Right cardiac atrium (tissue), 5 donors: ENCODE measurements at regions not wholly inside any gene's neighbourhood (a gene's known extent, or its start where the extent isn't known, plus 50 kb on each side); places are given as distances from the start of the nearest gene placed in this dataset.
"Not testable (repeated sequence)": the region's sequence is repeated elsewhere in the genome, so short reads cannot be mapped to it uniquely, and the experiment has no call there.

Experiments used
- ATAC-seq, 2 donors: fragments of 200-7000 bp; cut with Tn5 transposase; one replicate each; pipeline versions ENCODE4 v1.8.0 to v1.9.1; 2020; ENCODE audit warnings: moderate library complexity in 2 of 2, mild to moderate bottlenecking in 1 of 2
- DNase-seq, 3 donors: peaks; one replicate each; pipeline ENCODE4 v3.0.0-alpha.2; 2020
- H3K27ac ChIP-seq: one replicate; pipeline ENCODE4 v1.5.1; 2013; ENCODE audit warnings: mild to moderate bottlenecking, low read length, control low read depth, moderate library complexity
- H3K27me3 ChIP-seq: one replicate; pipeline ENCODE4 v1.6.1; 2013; ENCODE audit not compliant: control insufficient read depth, insufficient read depth
- H3K4me1 ChIP-seq: one replicate; pipeline ENCODE4 v1.6.1; 2013; ENCODE audit warnings: low read length; ENCODE audit not compliant: control insufficient read depth, insufficient read depth
- H3K4me3 ChIP-seq: one replicate; pipeline ENCODE4 v1.5.1; 2013; ENCODE audit warnings: low read length, control low read depth
- H3K9me3 ChIP-seq: one replicate; pipeline ENCODE4 v1.6.1; 2013; ENCODE audit warnings: low read length; ENCODE audit not compliant: control insufficient read depth
- WGBS: extraction: QIAGEN DNeasy Blood & Tissue Kit; methylation state at CpG from one replicate; pipeline ENCODE4 v1.1.7; 2013; 5-methylcytosine and 5-hydroxymethylcytosine counted together
- intact Hi-C, 4 donors: fragments of 100-400 bp; cut with DNase I; formaldehyde crosslinking; loops; one replicate each; pipeline versions ENCODE4 v1.11.0 to v1.14.0; 2022 to 2023
- donor health status: healthy with polysubstance abuse.
- donor health status: DM: no; HTN: yes; CAD: no.
- donor health status: DM: no; HTN: no; CAD: no.
- donor health status: DM: no; HTN: yes; CAD: no; lungs with severe emphysema.
- donor health status: DM: yes; HTN: yes; CAD: no.

DNA sequence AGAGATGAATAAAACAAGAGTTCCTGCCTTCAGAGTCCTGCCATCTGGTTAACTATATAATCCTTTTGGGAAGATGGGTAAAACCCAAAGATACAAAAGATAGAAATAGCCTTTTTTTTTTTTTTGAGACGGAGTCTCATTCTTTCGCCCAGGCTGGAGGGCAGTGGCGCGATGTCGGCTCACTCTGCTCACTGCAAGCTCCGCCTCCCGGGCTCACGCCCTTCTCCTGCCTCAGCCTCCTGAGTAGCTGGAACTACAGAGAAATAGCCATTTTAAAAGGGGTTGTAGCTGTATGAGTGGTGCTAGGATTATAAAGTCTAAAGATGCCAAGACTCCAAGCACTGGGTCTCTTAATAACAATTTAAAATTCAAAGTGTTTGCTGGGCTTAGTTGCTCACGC is 97.2 kb downstream of the KDR start:
- Histone ChIP-seq H3K27ac (no peak overlapping the region), H3K4me3 (no peak overlapping the region), H3K9me3 (no peaks in the 10 kb centered on the region), H3K4me1 (no peaks in the 10 kb centered on the region), H3K27me3 (no peaks in the 10 kb centered on the region)
- ATAC-seq (no peak), DNase-seq (no peak)
- WGBS, result 95% methylated on average over 9 of the region's 9 CpGs
- intact Hi-C loops, result no loop called here

- Histone ChIP-seq H3K27ac (no peak overlapping the region), H3K27me3 (no peaks in the 10 kb centered on the region), H3K4me3 (no peak overlapping the region), H3K9me3 (no peaks in the 10 kb centered on the region), H3K4me1 (no peaks in the 10 kb centered on the region)
- ATAC-seq (no peak), DNase-seq (no peak)
- intact Hi-C loops, result no loop called here
- 91% methylated on average over 2 of the region's 2 CpGs for WGBS
These were observed 97.8 kb downstream of the KDR start for GRCh38 chr4:55027596-55027995.

GRCh38 chr4:55025456-55025855 is 99.9 kb downstream of the KDR start:
- DNase-seq, H3K9me3 ChIP-seq, H3K27me3 ChIP-seq, intact Hi-C loops, H3K27ac ChIP-seq, ATAC-seq, H3K4me1 ChIP-seq, H3K4me3 ChIP-seq: not testable (repeated sequence)
- 77% methylated on average over 6 of the region's 6 CpGs for WGBS

- 98% methylated on average over 2 of the region's 2 CpGs for WGBS
- H3K27me3 ChIP-seq, result no peaks in the 10 kb centered on the region
- no peak overlapping the region for H3K27ac ChIP-seq
- intact Hi-C loops, result no loop called here
- H3K4me3 ChIP-seq, result no peak overlapping the region
- no peaks in the 10 kb centered on the region for H3K9me3 ChIP-seq
- DNase-seq (no peak), ATAC-seq (no peak)
- no peaks in the 10 kb centered on the region for H3K4me1 ChIP-seq
These were observed 102.4 kb downstream of the KDR start for GRCh38 chr4:55023030-55023429.

- no peaks in the 10 kb centered on the region for H3K4me1 ChIP-seq
- 47% methylated on average over 1 of the region's 1 CpG for WGBS
- ATAC-seq (no peak), DNase-seq (no peak)
- no peak overlapping the region for H3K27ac ChIP-seq
- H3K4me3 ChIP-seq, result no peak overlapping the region
- H3K9me3 ChIP-seq, result no peaks in the 10 kb centered on the region
- H3K27me3 ChIP-seq, result no peaks in the 10 kb centered on the region
- intact Hi-C loops, result no loop called here
These were observed 104.2 kb downstream of the KDR start for GRCh38 chr4:55021214-55021613.

- intact Hi-C loops, result no loop called here
- Histone ChIP-seq H3K9me3 (no peaks in the 10 kb centered on the region), H3K4me1 (no peaks in the 10 kb centered on the region), H3K27ac (no peak overlapping the region), H3K27me3 (no peaks in the 10 kb centered on the region), H3K4me3 (no peak overlapping the region)
- DNase-seq (no peak), ATAC-seq (no peak)
- 63% methylated on average over 2 of the region's 2 CpGs for WGBS
These were observed 105.3 kb downstream of the KDR start for GRCh38 chr4:55020131-55020530.

GRCh38 chr4:55018978-55019377 is 106.4 kb downstream of the KDR start:
- ATAC-seq (no peak), DNase-seq (no peak)
- Histone ChIP-seq H3K4me1 (no peaks in the 10 kb centered on the region), H3K27ac (no peak overlapping the region), H3K9me3 (no peaks in the 10 kb centered on the region), H3K4me3 (no peak overlapping the region), H3K27me3 (no peaks in the 10 kb centered on the region)
- intact Hi-C loops, result no loop called here
- 56% methylated on average over 2 of the region's 2 CpGs for WGBS

GRCh38 chr4:55018521-55018920 is 106.9 kb downstream of the KDR start:
- Histone ChIP-seq H3K9me3 (no peaks in the 10 kb centered on the region), H3K4me3 (no peak overlapping the region), H3K27ac (no peak overlapping the region), H3K4me1 (no peaks in the 10 kb centered on the region), H3K27me3 (no peaks in the 10 kb centered on the region)
- whole genome bisulfite sequencing, result 63% methylated on average over 2 of the region's 2 CpGs
- intact Hi-C loops, result no loop called here
- no peak for DNase-seq
- ATAC-seq, result no peak

- H3K9me3 ChIP-seq, result no peaks in the 10 kb centered on the region
- intact Hi-C loops, result no loop called here
- H3K4me3 ChIP-seq, result no peak overlapping the region
- ATAC-seq, result no peak
- WGBS, result 93% methylated on average over 4 of the region's 4 CpGs
- no peaks in the 10 kb centered on the region for H3K4me1 ChIP-seq
- no peak for DNase-seq
- H3K27ac ChIP-seq, result no peak overlapping the region
- H3K27me3 ChIP-seq, result no peaks in the 10 kb centered on the region
These were observed 108.0 kb downstream of the KDR start for GRCh38 chr4:55017406-55017805.

- ATAC-seq, result no peak
- Histone ChIP-seq H3K27me3 (no peaks in the 10 kb centered on the region), H3K4me3 (no peak overlapping the region), H3K9me3 (no peaks in the 10 kb centered on the region), H3K4me1 (no peaks in the 10 kb centered on the region), H3K27ac (no peak overlapping the region)
- no peak for DNase-seq
- WGBS, result 86% methylated on average over 2 of the region's 2 CpGs
- intact Hi-C loops, result no loop called here
These were observed 109.3 kb downstream of the KDR start for GRCh38 chr4:55016131-55016530.

- no peak overlapping the region for H3K4me3 ChIP-seq
- H3K9me3 ChIP-seq, result no peaks in the 10 kb centered on the region
- ATAC-seq (no peak), DNase-seq (no peak)
- H3K4me1 ChIP-seq, result no peaks in the 10 kb centered on the region
- no peaks in the 10 kb centered on the region for H3K27me3 ChIP-seq
- 54% methylated on average over 2 of the region's 2 CpGs for WGBS
- intact Hi-C loops, result no loop called here
- H3K27ac ChIP-seq, result no peak overlapping the region
These were observed 110.5 kb downstream of the KDR start for GRCh38 chr4:55014876-55015275.

- ATAC-seq (no peak), DNase-seq (no peak)
- 81% methylated on average over 6 of the region's 6 CpGs for WGBS
- no peaks in the 10 kb centered on the region for H3K4me1 ChIP-seq
- no peaks in the 10 kb centered on the region for H3K9me3 ChIP-seq
- intact Hi-C loops, result no loop called here
- no peak overlapping the region for H3K4me3 ChIP-seq
- H3K27me3 ChIP-seq, result no peaks in the 10 kb centered on the region
- no peak overlapping the region for H3K27ac ChIP-seq
These were observed 111.9 kb downstream of the KDR start for GRCh38 chr4:55013431-55013955.
